ENCODE measurements at regions not wholly inside any gene's neighbourhood (a gene's known extent, or its start where the extent isn't known, plus 50 kb on each side); places are given as distances from the start of the nearest gene placed in this dataset.

- H3K36me3 ChIP-seq (ENCODE audit: control insufficient read depth, insufficient read depth, low read length): no peaks in the 10 kb centered on the region
- H3K4me3 ChIP-seq (ENCODE audit: low read depth, low read length): no peak overlapping the region
- FAIRE-seq (no peak), DNase-seq (ENCODE audit: low read depth) (no peak)
- TF ChIP-seq, protein P1, sequence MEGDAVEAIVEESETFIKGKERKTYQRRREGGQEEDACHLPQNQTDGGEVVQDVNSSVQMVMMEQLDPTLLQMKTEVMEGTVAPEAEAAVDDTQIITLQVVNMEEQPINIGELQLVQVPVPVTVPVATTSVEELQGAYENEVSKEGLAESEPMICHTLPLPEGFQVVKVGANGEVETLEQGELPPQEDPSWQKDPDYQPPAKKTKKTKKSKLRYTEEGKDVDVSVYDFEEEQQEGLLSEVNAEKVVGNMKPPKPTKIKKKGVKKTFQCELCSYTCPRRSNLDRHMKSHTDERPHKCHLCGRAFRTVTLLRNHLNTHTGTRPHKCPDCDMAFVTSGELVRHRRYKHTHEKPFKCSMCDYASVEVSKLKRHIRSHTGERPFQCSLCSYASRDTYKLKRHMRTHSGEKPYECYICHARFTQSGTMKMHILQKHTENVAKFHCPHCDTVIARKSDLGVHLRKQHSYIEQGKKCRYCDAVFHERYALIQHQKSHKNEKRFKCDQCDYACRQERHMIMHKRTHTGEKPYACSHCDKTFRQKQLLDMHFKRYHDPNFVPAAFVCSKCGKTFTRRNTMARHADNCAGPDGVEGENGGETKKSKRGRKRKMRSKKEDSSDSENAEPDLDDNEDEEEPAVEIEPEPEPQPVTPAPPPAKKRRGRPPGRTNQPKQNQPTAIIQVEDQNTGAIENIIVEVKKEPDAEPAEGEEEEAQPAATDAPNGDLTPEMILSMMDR (IDR thresholded peaks at IDR 0.05; ENCODE audit: insufficient read depth, low read length, severe bottlenecking): no peak
- H3K27me3 ChIP-seq (ENCODE audit: control insufficient read depth, insufficient read depth, low read length): no peaks in the 10 kb centered on the region
Observed at GRCh38 chr4:102423375-102423774, 77.8 kb upstream of the NFKB1 start.

- H3K27me3 ChIP-seq (ENCODE audit: control insufficient read depth, insufficient read depth, low read length): no peaks in the 10 kb centered on the region
- H3K36me3 ChIP-seq (ENCODE audit: control insufficient read depth, insufficient read depth, low read length): no peaks in the 10 kb centered on the region
- no peak overlapping the region for H3K4me3 ChIP-seq (ENCODE audit: low read depth, low read length)
- no peak for FAIRE-seq
- TF ChIP-seq, protein P1 (IDR thresholded peaks at IDR 0.05; ENCODE audit: insufficient read depth, low read length, severe bottlenecking): no peak
- no peak for DNase-seq (ENCODE audit: low read depth)
Observed at GRCh38 chr4:102427371-102427998, 73.7 kb upstream of the NFKB1 start.

- no peak for FAIRE-seq
- TF ChIP-seq, protein P1 (IDR thresholded peaks at IDR 0.05; ENCODE audit: insufficient read depth, low read length, severe bottlenecking): no peak
- DNase-seq (ENCODE audit: low read depth): no peak
- Histone ChIP-seq H3K36me3 (ENCODE audit: control insufficient read depth, insufficient read depth, low read length) (no peaks in the 10 kb centered on the region), H3K27me3 (ENCODE audit: control insufficient read depth, insufficient read depth, low read length) (no peaks in the 10 kb centered on the region), H3K4me3 (ENCODE audit: low read depth, low read length) (no peak overlapping the region)
Observed at GRCh38 chr4:102428122-102428521, 73.0 kb upstream of the NFKB1 start.

GRCh38 chr4:102429553-102429952 lies 71.6 kb upstream of the NFKB1 start:
- DNase-seq (ENCODE audit: low read depth) (peak; percentile 99), FAIRE-seq (no peak)
- Histone ChIP-seq H3K4me3 (ENCODE audit: low read depth, low read length) (no peak overlapping the region), H3K36me3 (ENCODE audit: control insufficient read depth, insufficient read depth, low read length) (no peaks in the 10 kb centered on the region), H3K27me3 (ENCODE audit: control insufficient read depth, insufficient read depth, low read length) (no peaks in the 10 kb centered on the region)
- TF ChIP-seq, protein P1 (IDR thresholded peaks at IDR 0.05; ENCODE audit: insufficient read depth, low read length, severe bottlenecking): no peak

GRCh38 chr4:102430461-102430910 lies 70.7 kb upstream of the NFKB1 start:
- DNase-seq (ENCODE audit: low read depth) (peak; percentile 40), FAIRE-seq (no peak)
- Histone ChIP-seq H3K36me3 (ENCODE audit: control insufficient read depth, insufficient read depth, low read length) (no peaks in the 10 kb centered on the region), H3K27me3 (ENCODE audit: control insufficient read depth, insufficient read depth, low read length) (no peaks in the 10 kb centered on the region), H3K4me3 (ENCODE audit: low read depth, low read length) (peak overlapping the region; percentile 44)
- TF ChIP-seq, protein P1 (IDR thresholded peaks at IDR 0.05; ENCODE audit: insufficient read depth, low read length, severe bottlenecking): no peak

- Histone ChIP-seq H3K4me3 (ENCODE audit: low read depth, low read length) (peak overlapping the region; percentile 44), H3K36me3 (ENCODE audit: control insufficient read depth, insufficient read depth, low read length) (no peaks in the 10 kb centered on the region), H3K27me3 (ENCODE audit: control insufficient read depth, insufficient read depth, low read length) (no peaks in the 10 kb centered on the region)
- TF ChIP-seq, protein P1 (IDR thresholded peaks at IDR 0.05; ENCODE audit: insufficient read depth, low read length, severe bottlenecking): no peak
- no peak for FAIRE-seq
- DNase-seq (ENCODE audit: low read depth): no peak
Observed at GRCh38 chr4:102431608-102431961, 69.6 kb upstream of the NFKB1 start.
